PC-3 (cell line): ENCODE measurements at regions not wholly inside any gene's neighbourhood (a gene's known extent, or its start where the extent isn't known, plus 50 kb on each side); places are given as distances from the start of the nearest gene placed in this dataset.
A peak's percentile ranks its signal among the peaks of the same experiment; 100 is the strongest.

Experiments
- ATAC-seq: fragments of 200-7000 bp; cut with Tn5 transposase; 2 replicates; pipeline ENCODE4 v1.9.1; 2020; ENCODE audit warnings: mild to moderate bottlenecking, moderate library complexity
- BruUV-seq: library from RNA; stranded (reverse); fragments of 400-500 nt; replicated peaks from 2 replicates; lab custom pipeline; 2021; lab: Mats Ljungman, UMichigan
- CTCF ChIA-PET: fragments of 300-600 bp; sonication (Branson Sonifier 250); formaldehyde crosslinking; loops from one replicate; lab custom pipeline; 2022; ENCODE audit warnings: antibody characterized with exemption; lab: Charles Lee
- POLR2A ChIA-PET: fragments of 300-600 bp; sonication (Branson Sonifier 250); formaldehyde crosslinking; loops from one replicate; lab custom pipeline; 2022; ENCODE audit warnings: antibody characterized with exemption; ENCODE audit not compliant: unreplicated experiment; lab: Charles Lee
- DNase-seq: peaks from one replicate; pipeline ENCODE4 v3.0.0-alpha.2; 2015
- H2AFZ ChIP-seq: fragments of 300-600 bp; sonication (generic); 2 replicates; pipeline ENCODE4 v1.6.0; 2016; ENCODE audit warnings: antibody characterized with exemption, low read length
- H3F3A ChIP-seq: fragments of 300-600 bp; sonication (generic); one replicate; pipeline ENCODE4 v1.6.0; 2017; ENCODE audit warnings: antibody characterized with exemption, low read length, control low read depth, mild to moderate bottlenecking; ENCODE audit not compliant: unreplicated experiment
- H3K27ac ChIP-seq: fragments of 300-600 bp; sonication (generic); 2 replicates; pipeline ENCODE4 v1.5.1; 2016; ENCODE audit warnings: mild to moderate bottlenecking, low read length
- H3K27me3 ChIP-seq: fragments of 300-600 bp; sonication (generic); 2 replicates; pipeline ENCODE4 v1.6.1; 2016; ENCODE audit warnings: low read length, mixed read lengths
- H3K36me3 ChIP-seq: fragments of 300-600 bp; sonication (generic); 2 replicates; pipeline ENCODE4 v1.6.1; 2016; ENCODE audit warnings: low read depth, mixed run types, low read length, mixed read lengths
- H3K4me1 ChIP-seq: fragments of 300-600 bp; sonication (generic); 2 replicates; pipeline ENCODE4 v1.5.1; 2016; ENCODE audit warnings: low read length; ENCODE audit not compliant: insufficient read depth
- H3K4me2 ChIP-seq: fragments of 300-600 bp; sonication (generic); 2 replicates; pipeline ENCODE4 v1.6.0; 2016; ENCODE audit warnings: low read length
- H3K4me3 ChIP-seq: fragments of 300-600 bp; sonication (generic); 2 replicates; pipeline ENCODE4 v1.5.1; 2016; ENCODE audit warnings: mild to moderate bottlenecking, low read length, mixed read lengths
- H3K79me2 ChIP-seq: fragments of 300-600 bp; sonication (generic); 2 replicates; pipeline ENCODE4 v1.6.1; 2017; ENCODE audit warnings: low read length, mixed read lengths
- H3K9ac ChIP-seq: fragments of 300-600 bp; sonication (generic); 2 replicates; pipeline ENCODE4 v1.6.0; 2016; ENCODE audit warnings: mild to moderate bottlenecking, low read length
- H3K9me2 ChIP-seq: fragments of 300-600 bp; sonication (generic); replicated peaks from 2 replicates; pipeline ENCODE4 v1.6.1; 2016; ENCODE audit warnings: mixed run types, low read length, mixed read lengths
- H3K9me3 ChIP-seq: fragments of 300-600 bp; sonication (generic); 2 replicates; pipeline ENCODE4 v1.6.1; 2016; ENCODE audit warnings: low read length, mixed read lengths
- H4K20me1 ChIP-seq: fragments of 300-600 bp; sonication (generic); 2 replicates; pipeline ENCODE4 v1.6.1; 2016; ENCODE audit warnings: low read length, mixed read lengths
- EZH2 ChIP-seq: fragments of 300-600 bp; sonication (generic); IDR thresholded peaks from one replicate; pipeline ENCODE4 v1.6.1; 2017; ENCODE audit warnings: antibody characterized with exemption, mild to moderate bottlenecking, low read length; ENCODE audit not compliant: unreplicated experiment
- EZH2phosphoT487 ChIP-seq: fragments of 300-600 bp; sonication (generic); IDR thresholded peaks from 2 replicates; pipeline ENCODE4 v1.6.1; 2018; ENCODE audit warnings: mild to moderate bottlenecking, antibody characterized with exemption, low read length, borderline replicate concordance
- intact Hi-C: fragments of 100-400 bp; cut with micrococcal nuclease; formaldehyde crosslinking; loops from 2 replicates; pipeline ENCODE4 v1.9.0; 2023
- TF ChIP-seq, protein P1 (sequence below): fragments of 300-600 bp; sonication (generic); conservative IDR thresholded peaks from 2 replicates; pipeline ENCODE4 v1.5.1; 2017; ENCODE audit warnings: antibody characterized with exemption, low read depth, mild to moderate bottlenecking, low read length

DNA sequence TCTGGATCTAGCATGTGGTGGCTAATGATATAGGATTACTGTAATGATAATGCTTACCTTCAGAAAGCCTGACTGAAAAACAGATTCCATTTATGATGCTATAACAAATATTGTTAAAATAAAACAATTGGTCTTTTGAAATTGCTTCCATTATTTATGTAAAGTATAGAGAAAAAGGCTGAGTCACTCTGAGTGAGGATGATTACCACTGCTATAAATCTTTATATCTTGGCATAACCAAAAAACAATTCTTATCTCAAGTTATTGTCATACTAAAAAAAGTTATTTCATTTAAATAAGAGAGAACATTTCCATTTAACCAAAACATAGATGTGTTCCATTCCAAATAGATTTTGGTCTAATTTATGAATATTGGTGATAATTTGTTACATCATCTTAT, 53.0 kb upstream of the DST start:
- Histone ChIP-seq H3K4me1 (peaks cover 49% of the 10 kb centered on the region), H3K79me2 (no peaks in the 10 kb centered on the region), H3K9ac (0 out of 2 replicates have a peak overlapping the region, but pooled peaks have one; percentile 35), H3K4me3 (no peak overlapping the region), H3K36me3 (no peaks in the 10 kb centered on the region), H3K9me2 (no peaks in the 10 kb centered on the region), H4K20me1 (no peaks in the 10 kb centered on the region), H3K9me3 (no peaks in the 10 kb centered on the region), H3K27ac (peak overlapping the region; percentile 74), H3K4me2 (peak overlapping the region; percentile 7; the same call in 1 of the 2 replicates), H2AFZ (no peak overlapping the region), H3F3A (no peaks in the 10 kb centered on the region), H3K27me3 (no peaks in the 10 kb centered on the region)
- ATAC-seq (peak; percentile 44), DNase-seq (peak; percentile 60)
- POLR2A ChIA-PET, result no interaction called here
- TF ChIP-seq, protein P1, sequence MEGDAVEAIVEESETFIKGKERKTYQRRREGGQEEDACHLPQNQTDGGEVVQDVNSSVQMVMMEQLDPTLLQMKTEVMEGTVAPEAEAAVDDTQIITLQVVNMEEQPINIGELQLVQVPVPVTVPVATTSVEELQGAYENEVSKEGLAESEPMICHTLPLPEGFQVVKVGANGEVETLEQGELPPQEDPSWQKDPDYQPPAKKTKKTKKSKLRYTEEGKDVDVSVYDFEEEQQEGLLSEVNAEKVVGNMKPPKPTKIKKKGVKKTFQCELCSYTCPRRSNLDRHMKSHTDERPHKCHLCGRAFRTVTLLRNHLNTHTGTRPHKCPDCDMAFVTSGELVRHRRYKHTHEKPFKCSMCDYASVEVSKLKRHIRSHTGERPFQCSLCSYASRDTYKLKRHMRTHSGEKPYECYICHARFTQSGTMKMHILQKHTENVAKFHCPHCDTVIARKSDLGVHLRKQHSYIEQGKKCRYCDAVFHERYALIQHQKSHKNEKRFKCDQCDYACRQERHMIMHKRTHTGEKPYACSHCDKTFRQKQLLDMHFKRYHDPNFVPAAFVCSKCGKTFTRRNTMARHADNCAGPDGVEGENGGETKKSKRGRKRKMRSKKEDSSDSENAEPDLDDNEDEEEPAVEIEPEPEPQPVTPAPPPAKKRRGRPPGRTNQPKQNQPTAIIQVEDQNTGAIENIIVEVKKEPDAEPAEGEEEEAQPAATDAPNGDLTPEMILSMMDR, result no peak
- TF ChIP-seq EZH2phosphoT487 (no peak), EZH2 (no peak)
- CTCF ChIA-PET, result no interaction called here
- no TSS peak for BruUV-seq
- intact Hi-C loops, result loop anchor here (1.0 to 5.0 kb wide), 3 partner anchors 11 to 338 kb away; no protein-coding TSS in a partner anchor

DNA sequence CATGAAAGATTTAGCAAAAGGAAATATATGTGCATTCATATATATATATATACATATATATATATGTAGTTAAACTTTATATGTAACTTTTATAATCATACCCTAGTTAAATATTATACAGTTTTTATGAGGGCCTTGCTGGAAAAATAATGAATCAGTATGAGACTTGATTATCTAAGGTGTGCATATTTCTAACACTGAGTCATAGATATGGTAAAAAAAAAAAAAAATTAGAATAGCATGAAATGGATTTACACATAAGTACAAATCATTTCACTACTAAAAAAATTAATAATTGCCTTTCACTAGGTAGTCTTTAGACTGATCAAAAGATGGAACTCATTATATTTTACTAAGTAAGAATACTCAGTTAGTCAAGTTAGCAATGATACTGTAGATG, 51.3 kb upstream of the DST start:
- Histone ChIP-seq H3K4me3 (no peak overlapping the region), H3K4me2 (no peak overlapping the region), H2AFZ (no peak overlapping the region), H3K9me3 (no peaks in the 10 kb centered on the region), H3F3A (no peaks in the 10 kb centered on the region), H3K9me2 (no peaks in the 10 kb centered on the region), H4K20me1 (no peaks in the 10 kb centered on the region), H3K36me3 (no peaks in the 10 kb centered on the region), H3K4me1 (peaks cover 66% of the 10 kb centered on the region), H3K27ac (peak overlapping the region; percentile 15; the same call in 1 of the 2 replicates), H3K9ac (no peak overlapping the region), H3K27me3 (no peaks in the 10 kb centered on the region), H3K79me2 (peaks cover 7% of the 10 kb centered on the region)
- ATAC-seq, result no peak
- POLR2A ChIA-PET, result no interaction called here
- peak; percentile 54 for DNase-seq
- intact Hi-C loops, result no loop called here
- TF ChIP-seq, protein P1, result no peak
- no peak for TF ChIP-seq EZH2
- no peak for TF ChIP-seq EZH2phosphoT487
- no TSS peak for BruUV-seq
- CTCF ChIA-PET, result interaction anchor here (1.3 kb wide), 1 partner anchor 10 kb away, joined by 8 read pairs; no protein-coding TSS in a partner anchor

DNA sequence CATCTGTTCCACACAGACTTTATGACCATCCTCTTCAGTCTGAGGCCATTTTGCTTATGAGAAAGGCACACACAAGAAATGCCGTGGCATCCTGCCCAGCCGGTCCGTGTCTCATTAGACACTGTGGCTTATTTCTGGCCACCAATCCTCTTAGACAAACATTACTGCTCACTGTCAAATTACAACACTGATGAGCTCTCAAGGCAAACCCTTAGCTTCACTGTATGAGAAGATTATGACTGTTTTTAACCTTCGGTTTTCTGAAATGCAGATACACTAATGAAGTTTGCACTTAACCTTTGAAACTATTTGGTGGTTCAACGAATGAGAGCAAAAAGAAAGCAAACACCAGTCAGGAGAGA, 50.5 kb upstream of the DST start:
- ChIA-PET CTCF (interaction anchor here (1.3 kb wide), 1 partner anchor 9 kb away, joined by 8 read pairs; no protein-coding TSS in a partner anchor), POLR2A (interaction anchor here (0.6 kb wide), 1 partner anchor 53 kb away, joined by 4 read pairs; no protein-coding TSS in a partner anchor)
- Histone ChIP-seq H3K9me2 (no peaks in the 10 kb centered on the region), H3K27ac (peak overlapping the region; percentile 84), H3F3A (no peaks in the 10 kb centered on the region), H3K36me3 (no peaks in the 10 kb centered on the region), H3K9me3 (no peaks in the 10 kb centered on the region), H3K9ac (peak overlapping the region; percentile 51), H3K4me2 (peak overlapping the region; percentile 81), H3K27me3 (no peaks in the 10 kb centered on the region), H3K79me2 (peaks cover 7% of the 10 kb centered on the region), H3K4me1 (peaks cover 73% of the 10 kb centered on the region), H2AFZ (0 out of 2 replicates have a peak overlapping the region, but pooled peaks have one; percentile 27), H4K20me1 (no peaks in the 10 kb centered on the region), H3K4me3 (peak overlapping the region; percentile 48; the same call in 1 of the 2 replicates)
- DNase-seq, result peak; percentile 89
- intact Hi-C loops, result no loop called here
- peak; percentile 47 for ATAC-seq
- no TSS peak for BruUV-seq
- TF ChIP-seq EZH2 (no peak), EZH2phosphoT487 (no peak)
- TF ChIP-seq, protein P1, result no peak
